AG08395 (cell line): ENCODE measurements at regions not wholly inside any gene's neighbourhood (a gene's known extent, or its start where the extent isn't known, plus 50 kb on each side); places are given as distances from the start of the nearest gene placed in this dataset.

Source experiments
- DNase-seq: peaks from one replicate; pipeline ENCODE4 v3.0.0; 2012; ENCODE audit warnings: mixed read lengths, low spot score

- no peak for DNase-seq
Measured at GRCh38 chr2:183214680-183215079, 90.4 kb downstream of the NUP35 start.

- DNase-seq = no peak
Measured at GRCh38 chr2:183215917-183216316, 91.7 kb downstream of the NUP35 start.

GRCh38 chr2:183219888-183220287 is 95.6 kb downstream of the NUP35 start:
- no peak for DNase-seq

GRCh38 chr2:183222751-183223150 is 98.5 kb downstream of the NUP35 start:
- DNase-seq = no peak

- DNase-seq = no peak
Measured at GRCh38 chr2:183224948-183225347, 100.7 kb downstream of the NUP35 start.

- DNase-seq = no peak
Measured at GRCh38 chr2:183227176-183227575, 102.9 kb downstream of the NUP35 start.

- peak; percentile 7 for DNase-seq
Measured at GRCh38 chr2:183229386-183229785, 105.1 kb downstream of the NUP35 start.

GRCh38 chr2:183232161-183232865 is 108.1 kb downstream of the NUP35 start:
- no peak for DNase-seq

GRCh38 chr2:183242937-183243336 is 118.7 kb downstream of the NUP35 start:
- DNase-seq = no peak

- no peak for DNase-seq
Measured at GRCh38 chr2:183243758-183244157, 119.5 kb downstream of the NUP35 start.

GRCh38 chr2:183244300-183244844 is 120.1 kb downstream of the NUP35 start:
- DNase-seq = no peak

GRCh38 chr2:183248866-183249567 is 124.8 kb downstream of the NUP35 start:
- DNase-seq = peak; percentile 44

GRCh38 chr2:183250061-183250460 is 125.8 kb downstream of the NUP35 start:
- DNase-seq = no peak

GRCh38 chr2:183250472-183250871 is 126.2 kb downstream of the NUP35 start:
- DNase-seq = no peak

GRCh38 chr2:183253441-183254130 is 129.3 kb downstream of the NUP35 start:
- no peak for DNase-seq

- no peak for DNase-seq
Measured at GRCh38 chr2:183255411-183255810, 131.2 kb downstream of the NUP35 start.

GRCh38 chr2:183259921-183260320 is 135.7 kb downstream of the NUP35 start:
- DNase-seq = no peak

GRCh38 chr2:183260527-183260926 is 136.3 kb downstream of the NUP35 start:
- DNase-seq = no peak

- no peak for DNase-seq
Measured at GRCh38 chr2:183264890-183265535, 140.8 kb downstream of the NUP35 start.

GRCh38 chr2:183267148-183267827 is 143.0 kb downstream of the NUP35 start:
- DNase-seq = no peak

GRCh38 chr2:183269956-183270355 is 145.7 kb downstream of the NUP35 start:
- DNase-seq = no peak

- no peak for DNase-seq
Measured at GRCh38 chr2:183283209-183283608, 159.0 kb downstream of the NUP35 start.
